BLaER1 treated with 17β-estradiol and CSF1 and Interleukin-3, amounts not matched to agents 10 nM and 100 nM (cell line): ENCODE measurements at regions not wholly inside any gene's neighbourhood (a gene's known extent, or its start where the extent isn't known, plus 50 kb on each side); places are given as distances from the start of the nearest gene placed in this dataset.

Experiments used
- H3K27ac ChIP-seq, 11 experiments: shearing (Covaris generic); formaldehyde crosslinking; 2 replicates each; pipeline ENCODE4 v1.8.1; 2022
- H3K27me3 ChIP-seq, 11 experiments: shearing (Covaris generic); formaldehyde crosslinking; 2 replicates each; pipeline ENCODE4 v1.8.1; 2022
- H3K36me3 ChIP-seq, 11 experiments: shearing (Covaris generic); formaldehyde crosslinking; 2 replicates each; pipeline ENCODE4 v1.8.1; 2022
- H3K4me1 ChIP-seq, 10 experiments: shearing (Covaris generic); formaldehyde crosslinking; 2 replicates each; pipeline ENCODE4 v1.8.1; 2022
- H3K4me2 ChIP-seq, 11 experiments: shearing (Covaris generic); formaldehyde crosslinking; 2 replicates each; pipeline ENCODE4 v1.8.1; 2022
- H3K4me3 ChIP-seq, 10 experiments: shearing (Covaris generic); formaldehyde crosslinking; 2 replicates each; pipeline ENCODE4 v1.8.1; 2022
- H3K9ac ChIP-seq, 11 experiments: shearing (Covaris generic); formaldehyde crosslinking; 2 replicates each; pipeline ENCODE4 v1.8.1; 2022
- H3K9me3 ChIP-seq, 11 experiments: shearing (Covaris generic); formaldehyde crosslinking; replicated peaks in 1 of 11; 2 replicates each; pipeline ENCODE4 v1.8.1; 2022
- H4K20me1 ChIP-seq, 11 experiments: shearing (Covaris generic); formaldehyde crosslinking; 2 replicates each; pipeline ENCODE4 v1.8.1; 2022
- Cebpa-rat ChIP-seq, 11 experiments: shearing (Covaris generic); IDR thresholded peaks; 2 replicates each; pipeline ENCODE4 v1.8.1; 2022

GRCh38 chr13:47835470-47836228 is 165.4 kb downstream of the SUCLA2 start:
- no peak overlapping the region for H3K27ac ChIP-seq
- no peaks in the 10 kb centered on the region for H4K20me1 ChIP-seq
- H3K9me3 ChIP-seq: peaks cover 0 to 5% (median 0%) of the 10 kb centered on the region in 11 experiments; a peak in 2 of 22 replicates
- no peaks in the 10 kb centered on the region for H3K36me3 ChIP-seq
- H3K4me2 ChIP-seq: no peak overlapping the region
- H3K9ac ChIP-seq: no peak overlapping the region
- H3K4me1 ChIP-seq: peaks cover 0 to 6% (median 0%) of the 10 kb centered on the region in 10 experiments; a peak in 1 of 20 replicates
- TF ChIP-seq Cebpa-rat (IDR thresholded peaks at IDR 0.05): no peak
- H3K4me3 ChIP-seq: no peak overlapping the region
- no peaks in the 10 kb centered on the region for H3K27me3 ChIP-seq

- Histone ChIP-seq H3K4me2 (no peak overlapping the region), H3K4me1 (peaks cover 0 to 6% (median 0%) of the 10 kb centered on the region in 10 experiments; a peak in 1 of 20 replicates), H3K9ac (no peak overlapping the region), H3K27me3 (no peaks in the 10 kb centered on the region), H3K36me3 (no peaks in the 10 kb centered on the region), H3K4me3 (no peak overlapping the region), H3K27ac (no peak overlapping the region), H4K20me1 (no peaks in the 10 kb centered on the region), H3K9me3 (peaks cover 0 to 5% (median 0%) of the 10 kb centered on the region in 11 experiments; a peak in 3 of 22 replicates)
- no peak for TF ChIP-seq Cebpa-rat (IDR thresholded peaks at IDR 0.05)
Observed at GRCh38 chr13:47832458-47832972, 168.6 kb downstream of the SUCLA2 start.

GRCh38 chr13:47831265-47831664 is 169.8 kb downstream of the SUCLA2 start:
- no peak overlapping the region for H3K4me2 ChIP-seq
- no peak overlapping the region for H3K27ac ChIP-seq
- H3K27me3 ChIP-seq: no peaks in the 10 kb centered on the region
- H3K36me3 ChIP-seq: no peaks in the 10 kb centered on the region
- peaks cover 0 to 2% (median 0%) of the 10 kb centered on the region in 10 experiments; a peak in 1 of 20 replicates for H3K4me1 ChIP-seq
- peaks cover under 1 to 14% (median 4%) of the 10 kb centered on the region in 11 experiments; a peak in 11 of 22 replicates for H3K9me3 ChIP-seq
- no peak overlapping the region for H3K9ac ChIP-seq
- no peak overlapping the region for H3K4me3 ChIP-seq
- no peak for TF ChIP-seq Cebpa-rat (IDR thresholded peaks at IDR 0.05)
- no peaks in the 10 kb centered on the region for H4K20me1 ChIP-seq

- peaks cover 13 to 30% (median 18%) of the 10 kb centered on the region in 11 experiments for H3K9me3 ChIP-seq
- no peaks in the 10 kb centered on the region for H3K27me3 ChIP-seq
- no peak overlapping the region for H3K27ac ChIP-seq
- H3K4me1 ChIP-seq: no peaks in the 10 kb centered on the region
- no peak overlapping the region for H3K9ac ChIP-seq
- H4K20me1 ChIP-seq: no peaks in the 10 kb centered on the region
- H3K4me2 ChIP-seq: no peak overlapping the region
- H3K4me3 ChIP-seq: no peak overlapping the region
- TF ChIP-seq Cebpa-rat (IDR thresholded peaks at IDR 0.05): no peak
- peaks cover 0 to 10% (median 4%) of the 10 kb centered on the region in 11 experiments; a peak in 5 of 22 replicates for H3K36me3 ChIP-seq
Observed at GRCh38 chr13:47829690-47830089, 171.4 kb downstream of the SUCLA2 start.

GRCh38 chr13:47826471-47826870 is 174.6 kb downstream of the SUCLA2 start:
- no peak overlapping the region for H3K9ac ChIP-seq
- H3K4me1 ChIP-seq: no peaks in the 10 kb centered on the region
- peaks cover 22 to 49% (median 30%) of the 10 kb centered on the region in 11 experiments for H3K9me3 ChIP-seq
- H3K4me3 ChIP-seq: no peak overlapping the region
- no peaks in the 10 kb centered on the region for H3K27me3 ChIP-seq
- H3K4me2 ChIP-seq: no peak overlapping the region
- peaks cover 0 to 16% (median 4%) of the 10 kb centered on the region in 11 experiments; a peak in 5 of 22 replicates for H3K36me3 ChIP-seq
- no peak for TF ChIP-seq Cebpa-rat (IDR thresholded peaks at IDR 0.05)
- H4K20me1 ChIP-seq: no peaks in the 10 kb centered on the region
- H3K27ac ChIP-seq: no peak overlapping the region

GRCh38 chr13:47822036-47822435 is 179.0 kb downstream of the SUCLA2 start:
- no peak for TF ChIP-seq Cebpa-rat (IDR thresholded peaks at IDR 0.05)
- H3K9ac ChIP-seq: no peak overlapping the region
- H3K27me3 ChIP-seq: no peaks in the 10 kb centered on the region

GRCh38 chr13:47816831-47817230 is 184.2 kb downstream of the SUCLA2 start:
- no peak overlapping the region for H3K4me3 ChIP-seq
- no peak overlapping the region for H3K9ac ChIP-seq
- no peak for TF ChIP-seq Cebpa-rat (IDR thresholded peaks at IDR 0.05)
- H4K20me1 ChIP-seq: no peaks in the 10 kb centered on the region
- no peak overlapping the region for H3K4me2 ChIP-seq
- no peaks in the 10 kb centered on the region for H3K36me3 ChIP-seq
- H3K4me1 ChIP-seq: no peaks in the 10 kb centered on the region
- no peaks in the 10 kb centered on the region for H3K27me3 ChIP-seq
- H3K27ac ChIP-seq: no peak overlapping the region
- no peaks in the 10 kb centered on the region for H3K9me3 ChIP-seq

More at GRCh38 chr13:47822036-47822435, 179.0 kb downstream of the SUCLA2 start:
- Histone ChIP-seq H3K36me3 (peaks cover 0 to 16% (median 4%) of the 10 kb centered on the region in 11 experiments; a peak in 5 of 22 replicates), H4K20me1 (no peaks in the 10 kb centered on the region), H3K9me3 (peaks cover 22 to 43% (median 30%) of the 10 kb centered on the region in 11 experiments), H3K4me3 (no peak overlapping the region), H3K4me1 (no peaks in the 10 kb centered on the region), H3K4me2 (no peak overlapping the region), H3K27ac (no peak overlapping the region)

- Histone ChIP-seq H4K20me1 (no peaks in the 10 kb centered on the region), H3K4me2 (no peak overlapping the region), H3K9ac (no peak overlapping the region), H3K4me3 (no peak overlapping the region), H3K36me3 (no peaks in the 10 kb centered on the region), H3K27ac (no peak overlapping the region), H3K27me3 (no peaks in the 10 kb centered on the region), H3K9me3 (no peaks in the 10 kb centered on the region), H3K4me1 (no peaks in the 10 kb centered on the region)
- TF ChIP-seq Cebpa-rat (IDR thresholded peaks at IDR 0.05): no peak
Observed at GRCh38 chr13:47813718-47814117, 187.4 kb downstream of the SUCLA2 start.

GRCh38 chr13:47809411-47809810 is 191.7 kb downstream of the SUCLA2 start:
- H3K4me1 ChIP-seq: no peaks in the 10 kb centered on the region
- no peak for TF ChIP-seq Cebpa-rat (IDR thresholded peaks at IDR 0.05)
- no peaks in the 10 kb centered on the region for H3K9me3 ChIP-seq
- H3K4me3 ChIP-seq: no peak overlapping the region
- H3K9ac ChIP-seq: no peak overlapping the region
- H3K27ac ChIP-seq: no peak overlapping the region
- H4K20me1 ChIP-seq: no peaks in the 10 kb centered on the region
- H3K4me2 ChIP-seq: no peak overlapping the region
- no peaks in the 10 kb centered on the region for H3K36me3 ChIP-seq
- H3K27me3 ChIP-seq: no peaks in the 10 kb centered on the region
